Suppressor macrophage (primary cell): ENCODE measurements at regions not wholly inside any gene's neighbourhood (a gene's known extent, or its start where the extent isn't known, plus 50 kb on each side); places are given as distances from the start of the nearest gene placed in this dataset.

Experiments
- DNase-seq, 4 experiments: peaks; one replicate each; pipeline ENCODE4 v3.0.0-alpha.2; 2020 to 2022

DNA sequence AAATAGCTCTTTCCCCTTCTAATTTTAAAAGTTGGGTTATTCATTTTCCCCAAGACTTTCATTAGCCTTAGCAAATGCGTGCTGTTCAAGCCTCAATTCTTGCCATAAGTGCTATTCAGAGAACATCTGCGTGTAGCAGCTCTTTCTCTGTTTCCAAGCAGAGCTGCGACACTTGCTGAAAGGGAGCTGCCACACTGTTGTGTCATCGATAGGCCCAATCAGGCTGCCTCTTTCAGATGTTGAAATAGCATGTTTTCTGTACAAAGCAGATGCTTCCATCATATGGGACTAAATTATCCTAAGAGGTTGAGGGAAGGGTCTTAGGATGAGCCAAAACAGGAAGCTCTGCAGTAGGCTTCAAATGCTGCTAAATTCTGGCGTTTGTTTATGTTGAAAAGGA lies 220.9 kb upstream of the CDC14C start:
- no peak for DNase-seq

DNA sequence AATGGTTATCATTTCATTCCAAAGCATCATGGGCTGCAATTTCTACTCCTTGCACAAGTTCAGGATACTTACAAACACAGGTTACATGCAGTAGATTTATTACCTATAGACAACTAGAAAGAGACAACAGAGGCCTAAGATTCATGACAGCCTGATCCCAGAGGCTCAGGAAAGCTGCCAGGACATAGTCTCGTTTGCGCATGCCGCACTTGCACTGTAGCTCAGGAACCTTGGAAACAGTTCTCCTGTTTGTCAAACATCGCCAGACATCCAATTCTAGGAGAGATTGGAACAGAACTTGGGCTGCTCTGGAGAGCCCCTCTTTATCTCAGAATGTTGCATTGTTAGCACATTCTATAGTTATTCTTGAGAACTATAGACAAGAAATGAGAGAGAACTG lies 216.2 kb upstream of the CDC14C start:
- DNase-seq = no peak

DNA sequence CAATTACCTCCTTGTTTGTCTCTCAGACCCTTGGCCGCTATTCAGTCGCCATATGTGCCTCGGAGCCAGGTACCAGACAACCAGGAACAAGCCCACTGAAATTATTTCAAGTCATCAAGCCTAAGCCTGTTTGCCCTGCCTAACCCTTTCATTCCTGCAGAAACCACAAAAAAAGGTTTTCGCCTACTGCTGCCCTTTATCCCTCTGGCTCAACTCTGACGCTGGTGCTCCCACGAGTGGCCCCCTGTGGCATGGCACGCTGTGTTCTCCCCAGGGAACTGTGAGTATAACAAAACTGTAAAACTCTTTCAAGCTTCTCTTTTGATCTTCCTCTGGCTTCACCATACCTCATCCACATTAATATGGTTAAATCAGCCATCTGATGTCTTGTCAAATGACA lies 215.7 kb upstream of the CDC14C start:
- DNase-seq = peak in 2 of 4 experiments; percentile 10 to 16

DNA sequence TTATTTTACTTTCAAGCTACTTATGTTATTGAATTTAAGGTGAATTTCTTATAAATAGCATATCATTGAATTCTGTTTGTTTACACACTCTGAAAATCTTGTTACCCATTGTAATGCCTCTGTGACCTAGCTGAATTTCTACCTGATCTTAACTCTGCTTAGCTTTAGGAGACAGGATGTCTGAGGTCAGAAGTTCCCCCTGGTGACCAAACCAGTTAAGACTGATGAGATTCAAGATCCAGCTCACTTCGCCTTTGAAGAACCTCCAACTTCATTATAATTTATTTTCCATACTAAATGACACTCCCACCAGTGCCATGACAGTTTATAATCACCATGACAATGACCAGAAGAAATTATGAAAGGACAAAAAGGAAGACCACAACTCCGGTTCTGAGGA lies 213.4 kb upstream of the CDC14C start:
- DNase-seq = peak in 1 of 4 experiments; percentile 5

DNA sequence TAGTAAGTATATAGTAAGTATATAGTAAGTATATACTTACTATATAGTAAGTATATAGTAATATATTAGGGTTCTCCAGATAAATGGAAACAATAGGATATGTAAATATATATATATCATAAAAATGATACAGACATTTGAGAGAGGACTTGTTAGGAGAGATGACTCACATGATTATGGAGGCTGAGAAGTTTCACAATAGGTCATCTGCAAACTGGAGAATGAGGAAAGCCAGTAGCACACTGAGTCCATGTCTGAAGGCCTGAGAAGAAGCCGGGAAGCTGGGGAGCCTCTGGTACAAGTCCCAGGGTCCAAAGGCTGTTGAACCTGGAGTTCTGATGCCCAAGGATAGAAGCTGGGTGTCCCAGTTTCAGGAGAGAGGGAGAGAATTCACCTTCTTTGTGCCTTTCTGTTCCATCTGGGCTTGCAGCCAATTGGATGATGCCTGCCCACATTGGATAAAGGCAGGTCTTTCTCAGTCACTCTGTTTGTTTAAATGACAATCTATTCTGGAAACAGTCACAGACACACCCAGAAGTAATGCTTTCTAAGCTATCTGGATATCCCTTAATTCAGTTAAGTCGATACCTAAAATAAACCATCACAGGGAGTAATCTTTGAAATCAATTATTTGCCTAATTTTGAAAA lies 205.5 kb upstream of the CDC14C start:
- DNase-seq = peak; percentile 8 to 71 (median 54)

DNA sequence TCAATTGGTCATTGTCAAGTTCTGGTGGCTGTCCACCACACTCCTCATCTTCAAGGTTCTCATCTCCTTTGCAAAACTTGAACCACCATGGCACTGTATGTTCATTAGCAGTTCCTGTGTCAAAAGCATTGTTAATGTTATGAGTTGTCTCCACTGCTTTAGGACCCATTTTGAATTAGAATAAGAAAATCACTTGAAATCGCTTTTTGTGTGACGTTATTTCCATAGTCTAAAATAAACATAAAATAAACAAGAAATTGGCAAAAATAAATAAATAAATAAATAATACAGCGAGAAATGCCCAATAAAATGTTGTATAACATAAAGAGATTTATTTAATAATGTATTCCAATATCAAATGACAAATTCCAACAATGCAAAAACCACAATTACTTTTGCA lies 195.5 kb upstream of the CDC14C start:
- DNase-seq = no peak

DNA sequence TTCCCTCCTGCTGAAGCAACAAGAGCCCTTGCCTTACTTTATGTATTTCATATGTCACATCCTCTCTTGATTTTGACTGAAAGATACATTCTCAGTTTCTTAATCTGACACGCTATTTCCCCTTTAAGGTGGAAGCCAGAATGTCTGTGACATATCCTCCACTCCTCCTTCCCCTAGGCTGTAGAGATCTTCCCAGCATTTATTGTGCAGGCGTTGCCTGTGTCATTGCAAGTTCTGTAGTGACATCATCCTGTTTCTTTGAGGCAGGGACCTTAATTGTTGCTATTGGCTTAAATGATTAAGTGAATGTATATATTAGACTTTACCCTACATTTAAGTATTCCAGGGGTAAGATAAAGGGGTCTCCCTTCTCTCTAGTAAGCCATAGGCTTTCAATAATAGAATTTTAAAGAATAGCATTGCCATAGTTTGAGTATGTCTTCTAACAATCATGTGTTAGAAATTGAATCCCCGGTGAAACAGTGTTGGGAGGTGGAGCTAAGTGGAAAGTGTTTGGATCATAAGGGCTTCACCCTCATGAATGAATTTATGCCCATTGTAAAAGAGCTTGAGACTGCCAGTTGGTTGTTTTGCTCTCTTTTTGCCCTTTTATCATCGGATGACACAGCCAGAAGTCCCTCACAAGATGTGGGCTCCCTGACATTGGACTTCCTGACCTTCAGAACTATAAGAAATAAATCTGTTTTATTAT lies 189.5 kb upstream of the CDC14C start:
- peak in 2 of 4 experiments; percentile 7 to 35 for DNase-seq

DNA sequence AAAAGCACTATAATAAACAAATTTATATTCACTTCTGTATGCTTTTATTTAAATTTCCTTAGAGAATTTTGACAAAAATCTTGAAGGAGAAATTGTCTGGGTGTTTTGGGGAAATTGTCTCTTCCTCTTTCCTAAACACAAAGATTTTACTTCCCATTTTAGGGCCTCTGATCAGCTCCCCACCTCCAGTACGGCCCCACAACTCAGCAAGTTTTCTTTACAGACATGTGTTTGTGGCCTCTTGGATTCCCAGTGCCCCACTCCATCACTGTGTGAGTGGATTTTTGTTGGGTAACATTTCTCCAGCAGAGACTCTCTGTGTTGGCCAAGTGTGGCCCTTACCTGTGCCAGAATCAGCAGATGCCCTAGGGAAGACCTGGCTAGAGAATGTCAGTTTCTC lies 182.8 kb upstream of the CDC14C start:
- peak; percentile 60 to 79 (median 72) for DNase-seq

DNA sequence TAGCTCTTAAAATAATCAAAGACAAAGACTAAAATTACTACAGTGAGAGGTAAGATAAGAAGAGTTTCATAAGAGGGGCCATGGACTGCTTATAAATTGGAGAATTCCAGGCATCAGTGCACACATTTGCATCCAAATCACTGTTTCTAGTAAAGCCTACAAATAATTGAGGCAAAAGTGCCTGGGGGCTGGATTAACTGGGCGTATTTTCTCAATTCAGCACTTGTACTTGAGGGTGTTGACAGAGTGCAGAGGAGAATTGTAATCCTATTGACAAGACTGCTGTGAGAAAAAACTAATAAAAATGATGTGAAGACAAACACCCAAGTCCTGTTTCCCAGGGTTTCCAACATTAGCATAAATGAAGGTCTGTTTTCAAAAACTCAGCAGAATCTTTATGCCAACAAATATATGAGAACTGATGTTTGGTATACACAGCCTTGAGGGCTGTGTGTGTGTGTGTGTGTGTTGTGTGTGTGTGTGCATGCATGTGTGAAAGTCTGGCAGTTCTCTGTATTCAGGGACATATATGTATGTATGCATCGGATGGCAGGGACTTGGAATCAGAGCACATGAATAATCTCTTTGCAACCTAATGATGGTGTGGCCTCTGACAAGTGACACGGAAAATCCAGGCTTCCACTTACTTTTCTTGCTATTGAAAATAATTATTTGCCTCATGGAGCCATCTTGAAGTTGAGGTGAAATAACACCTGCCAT lies 182.1 kb upstream of the CDC14C start:
- DNase-seq = no peak

DNA sequence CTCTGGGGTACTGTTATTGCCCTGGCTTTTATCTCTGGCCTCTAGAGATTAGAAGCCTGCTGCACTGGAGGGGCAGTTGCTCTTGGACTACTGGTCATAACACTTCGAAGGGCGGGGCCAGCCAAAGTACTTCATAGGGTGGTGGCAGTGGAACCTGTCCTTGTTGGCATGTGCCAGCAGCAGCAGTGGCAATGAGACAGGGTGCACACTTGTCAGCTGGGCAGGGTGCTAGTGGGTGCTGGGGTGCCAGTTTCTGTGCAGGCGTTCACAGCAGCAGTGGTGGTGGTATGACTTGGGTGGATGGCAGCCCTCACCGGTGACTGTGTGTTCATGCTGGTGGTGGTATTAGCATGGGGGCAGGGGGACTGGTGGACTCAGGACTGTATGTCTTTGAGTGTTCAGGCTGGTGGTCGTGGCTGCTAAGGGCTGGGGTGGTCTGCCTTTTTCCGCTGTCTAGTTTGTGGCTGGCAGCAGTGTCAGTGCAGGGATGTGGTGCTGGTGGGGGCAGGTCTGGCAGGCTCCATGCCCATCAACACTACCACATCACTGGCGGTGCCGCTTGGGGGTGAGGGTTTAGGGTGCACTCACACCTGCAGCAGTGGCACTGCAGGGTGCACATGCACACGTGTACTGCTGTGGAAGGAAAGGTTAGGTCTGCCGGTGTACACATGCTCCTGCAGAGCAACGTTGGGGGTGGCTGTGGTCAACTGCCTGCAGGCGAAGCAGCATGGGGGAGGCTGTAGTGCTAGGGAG lies 176.1 kb upstream of the CDC14C start:
- no peak for DNase-seq

DNA sequence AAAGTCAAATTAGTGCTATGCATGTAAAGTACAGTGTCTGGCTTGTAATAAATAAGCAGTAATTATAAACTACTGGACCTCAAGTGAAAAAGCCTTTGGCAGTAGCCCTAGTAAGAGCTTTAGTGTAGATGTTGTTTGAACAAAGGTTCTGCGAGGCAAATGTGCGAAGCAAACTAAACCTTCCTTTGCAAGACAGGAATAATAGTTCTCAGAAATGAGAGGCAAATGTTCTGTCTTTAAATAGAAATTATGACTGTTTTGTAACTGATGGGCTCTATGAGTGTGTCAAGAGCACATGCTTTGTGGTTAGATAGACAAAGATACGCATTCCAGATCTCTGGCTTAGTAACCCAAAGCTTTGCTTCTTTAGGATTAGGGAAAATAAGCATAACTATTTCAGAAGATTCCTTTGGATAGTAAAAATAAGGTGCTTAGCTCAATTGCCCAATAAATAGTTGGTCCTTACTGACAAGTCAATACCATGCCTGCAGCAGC lies 169.2 kb upstream of the CDC14C start:
- DNase-seq = no peak

DNA sequence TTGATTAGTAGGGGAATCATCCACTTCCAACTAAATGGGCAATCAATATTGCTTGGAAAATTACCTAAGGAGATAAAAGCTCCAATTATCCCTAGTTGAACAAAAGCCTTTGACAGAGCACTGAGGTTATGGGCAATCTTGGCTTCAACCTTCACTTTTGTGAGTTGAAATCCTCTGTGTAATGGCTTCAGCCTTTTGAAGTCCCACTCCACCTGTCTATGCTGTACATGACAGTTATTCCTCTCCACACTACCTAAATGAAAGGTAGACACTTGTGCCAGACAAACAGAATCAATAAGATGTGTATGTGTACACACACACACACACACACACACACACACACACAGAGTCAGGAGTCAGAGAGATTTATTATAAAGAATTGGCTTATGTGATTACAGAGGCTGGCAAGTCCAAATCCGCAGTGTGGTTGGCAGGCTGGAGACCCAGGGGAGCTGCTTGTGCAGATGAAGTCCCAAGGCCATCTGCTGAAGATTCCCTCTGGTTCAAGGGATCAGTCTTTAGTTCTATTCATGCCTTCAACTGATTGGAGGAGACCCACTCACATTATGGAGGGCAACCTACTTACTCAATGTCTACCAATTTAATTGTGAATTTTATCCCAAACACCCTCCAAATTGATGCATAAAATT lies 164.8 kb upstream of the CDC14C start:
- no peak for DNase-seq

DNA sequence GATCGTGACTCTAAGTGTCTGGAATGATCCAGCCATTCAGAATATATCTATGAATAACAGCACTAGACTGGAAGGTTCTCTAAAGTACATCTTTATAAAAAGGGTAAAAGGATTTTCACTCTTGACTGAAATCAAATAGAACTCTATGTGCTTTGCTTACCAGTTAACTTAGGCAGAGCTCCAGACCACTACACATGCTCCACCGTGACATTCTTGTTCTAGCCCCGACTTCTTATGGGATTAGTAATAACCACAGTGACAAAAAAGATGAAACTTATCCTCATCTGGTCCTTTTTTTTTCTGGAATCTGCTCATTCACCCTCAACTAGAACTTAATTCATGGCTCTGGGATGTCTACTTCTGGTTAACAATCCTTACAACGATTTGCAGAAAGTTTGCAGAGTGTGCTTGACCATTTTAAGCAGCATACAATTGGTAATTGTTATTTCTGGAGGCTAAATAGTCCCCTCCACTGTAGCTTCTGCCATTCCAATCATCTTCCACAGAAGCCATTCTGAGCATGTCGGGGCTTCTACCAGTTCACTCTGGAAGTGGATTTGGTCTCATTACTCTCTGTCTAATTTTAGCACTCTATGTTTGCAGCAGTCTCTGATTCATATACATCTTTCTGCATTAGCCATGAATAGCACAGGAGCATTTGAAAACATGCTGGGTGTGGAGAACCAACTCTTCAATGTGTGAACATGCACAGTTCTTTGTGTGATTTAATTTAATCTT lies 163.7 kb upstream of the CDC14C start:
- DNase-seq = no peak

DNA sequence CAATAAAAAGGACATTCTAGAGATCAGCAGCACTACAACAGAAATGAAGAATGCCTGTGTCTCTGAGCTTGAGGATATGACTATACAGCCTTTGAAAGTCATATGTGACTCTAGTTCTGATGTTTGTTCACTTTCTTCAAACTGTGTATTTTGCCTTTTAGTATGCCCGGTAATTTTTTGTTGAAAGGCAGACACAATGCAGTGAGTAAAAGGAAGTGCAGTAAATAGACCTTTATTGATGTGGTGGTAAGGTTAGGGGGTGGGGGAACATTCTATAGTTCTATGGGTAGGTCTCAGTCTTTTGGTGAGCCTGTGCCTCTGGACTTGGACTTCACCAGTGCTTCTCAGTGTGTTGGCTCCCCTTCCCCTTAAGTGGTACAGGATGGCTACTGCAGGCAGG lies 143.5 kb upstream of the CDC14C start:
- DNase-seq = no peak

DNA sequence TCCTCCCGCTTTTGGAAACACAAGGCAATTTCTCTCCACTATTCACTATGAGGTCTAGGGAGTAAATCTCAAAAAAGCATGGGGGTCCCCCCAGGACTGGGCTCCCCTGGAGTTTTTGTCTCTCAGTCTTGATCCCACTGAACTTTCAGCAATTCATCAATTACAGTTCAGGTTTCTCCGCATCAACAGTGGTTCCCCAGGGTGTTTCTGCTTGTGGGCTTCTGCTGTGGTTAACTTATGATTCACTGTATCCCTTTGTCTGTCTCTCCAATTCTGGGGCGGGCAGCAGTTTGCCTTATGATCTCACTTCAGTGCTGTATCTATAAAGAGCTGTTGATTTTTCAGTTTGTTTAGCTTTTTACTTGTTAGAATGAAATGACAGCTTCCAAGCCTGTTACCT lies 142.6 kb upstream of the CDC14C start:
- DNase-seq = no peak

DNA sequence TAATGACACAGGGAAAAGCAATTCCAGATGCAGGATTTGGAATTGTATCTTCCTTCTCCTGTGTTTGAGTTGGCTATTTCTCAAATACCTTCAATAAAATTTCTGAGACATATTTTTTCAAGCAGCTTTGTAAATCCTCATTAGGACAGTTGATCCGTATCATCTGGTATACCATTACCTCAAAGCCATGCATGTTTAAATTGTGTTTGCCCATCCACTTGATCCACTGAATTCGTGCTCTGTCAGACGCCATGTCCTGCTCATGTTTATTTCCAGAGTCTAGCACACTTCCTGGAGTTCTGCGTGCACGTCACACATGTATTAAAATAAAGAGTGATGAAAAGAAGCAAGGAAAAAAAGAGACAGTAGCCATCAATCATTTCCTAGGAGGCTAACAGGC lies 141.8 kb upstream of the CDC14C start:
- no peak for DNase-seq

DNA sequence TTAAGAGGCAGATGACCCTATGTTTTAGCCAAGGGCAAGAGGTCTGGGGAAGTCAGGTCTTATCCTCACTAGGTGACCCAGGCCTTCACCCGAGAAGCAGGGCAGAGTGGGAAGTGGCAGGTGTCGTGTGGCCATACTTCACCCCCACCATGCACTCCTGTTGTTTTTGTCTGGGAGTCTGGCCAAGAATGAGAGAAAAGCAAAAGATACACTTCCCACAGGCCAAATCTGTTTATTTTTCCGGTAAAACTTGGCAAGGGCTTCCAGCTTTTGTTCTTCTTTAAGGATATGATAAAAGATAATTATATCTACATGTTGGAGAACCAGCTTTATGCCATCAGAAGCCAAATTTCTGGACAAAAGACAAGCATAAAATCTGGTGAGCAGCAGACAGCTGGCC lies 137.4 kb upstream of the CDC14C start:
- no peak for DNase-seq

DNA sequence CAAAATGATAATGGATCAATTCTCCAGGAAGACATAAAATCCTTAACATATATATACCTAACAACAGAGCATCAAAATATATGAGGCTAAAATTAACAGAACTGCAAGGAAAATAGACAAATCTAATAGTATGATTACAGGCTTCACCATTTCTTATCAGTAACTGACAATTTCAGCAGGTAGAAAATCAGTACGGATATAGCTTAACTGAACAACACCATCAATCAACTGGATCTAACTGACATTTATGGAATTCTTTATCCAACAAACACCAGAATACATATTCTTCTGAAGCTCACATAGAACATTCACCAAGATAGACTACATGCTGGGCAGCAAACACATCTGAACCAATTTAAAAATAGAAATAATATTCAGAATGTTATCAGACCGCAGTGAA lies 121.1 kb upstream of the CDC14C start:
- DNase-seq = no peak

DNA sequence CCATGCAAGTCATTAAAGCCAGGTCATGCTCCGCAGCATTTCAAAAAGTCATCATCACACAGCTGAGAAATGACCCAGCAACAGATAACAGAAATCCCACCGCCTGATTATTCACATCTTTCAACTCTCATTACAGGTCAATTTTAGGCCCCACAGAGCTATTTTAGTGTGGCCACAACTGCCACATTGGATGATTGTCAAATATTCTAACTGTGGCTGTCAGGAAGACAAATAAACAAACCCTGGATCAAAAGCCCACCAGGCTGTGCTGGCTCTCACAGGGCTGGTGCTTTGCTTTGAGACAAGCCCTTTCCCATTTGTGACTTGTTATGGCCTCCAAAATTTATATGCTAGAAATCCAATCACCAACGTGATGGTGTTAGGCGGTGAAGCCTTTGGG lies 117.6 kb upstream of the CDC14C start:
- DNase-seq = no peak

DNA sequence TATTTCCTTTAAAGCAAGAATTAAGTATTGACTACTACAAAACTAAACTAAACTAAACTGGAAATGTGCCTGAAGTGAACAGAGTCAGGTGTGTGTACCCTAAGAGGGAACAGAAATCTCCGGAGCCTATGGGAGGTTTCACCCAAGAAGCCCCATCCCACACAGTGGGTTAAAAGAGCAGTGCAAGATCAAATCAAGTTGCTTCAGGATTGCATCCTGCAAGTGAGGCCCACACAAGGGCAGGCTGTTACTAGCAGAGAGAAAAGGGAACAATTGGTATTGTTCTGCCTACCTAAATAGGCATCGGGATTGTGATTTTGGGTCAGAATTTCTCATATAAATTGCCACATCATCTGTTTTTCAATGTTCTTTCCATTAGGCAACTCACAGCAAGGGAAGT lies 113.3 kb upstream of the CDC14C start:
- DNase-seq = no peak

DNA sequence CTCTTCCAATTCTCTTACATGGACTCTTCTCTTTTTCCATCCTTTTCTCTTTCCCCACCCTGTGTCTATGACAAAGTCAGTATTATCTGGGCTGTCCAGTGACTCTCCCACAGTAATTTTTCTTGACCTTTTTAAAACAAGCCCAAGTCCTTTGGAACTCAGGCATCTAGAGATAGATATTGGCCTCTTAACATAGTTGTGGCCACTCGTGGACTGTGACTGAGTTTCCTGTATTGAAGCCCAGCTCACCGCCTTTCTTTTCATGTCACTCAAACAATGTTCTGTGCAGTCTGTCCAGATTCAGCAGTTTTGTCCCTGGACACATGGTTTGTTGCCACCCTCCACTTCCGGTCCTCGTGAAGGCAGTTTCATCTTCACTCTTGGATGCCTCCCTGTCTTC lies 110.9 kb upstream of the CDC14C start:
- DNase-seq = no peak

DNA sequence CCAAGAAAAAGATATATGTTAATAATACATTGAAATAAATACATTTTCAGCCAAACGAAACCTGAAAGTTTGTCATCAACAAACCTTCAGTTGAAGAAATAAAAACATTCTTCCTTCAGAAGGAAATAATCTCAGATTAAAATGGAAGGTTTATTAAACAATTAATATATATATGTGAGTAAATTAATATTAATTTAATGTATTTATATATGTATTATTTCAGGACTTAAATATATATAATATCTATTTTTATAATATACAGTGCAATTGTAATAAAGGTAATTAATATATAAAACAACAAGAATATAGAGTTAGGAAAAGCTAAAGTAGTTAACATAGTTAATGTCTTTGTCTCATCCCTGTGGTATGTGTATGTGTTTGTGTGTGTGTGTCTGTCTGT lies 102.2 kb upstream of the CDC14C start:
- DNase-seq = no peak
